HepG2 (cell line): ENCODE measurements at regions not wholly inside any gene's neighbourhood (a gene's known extent, or its start where the extent isn't known, plus 50 kb on each side); places are given as distances from the start of the nearest gene placed in this dataset.

Source experiments
- ATAC-seq: fragments of 200-7000 bp; cut with Tn5 transposase; 3 replicates; pipeline ENCODE4 v1.9.1; 2020; ENCODE audit warnings: mild to moderate bottlenecking, moderate library complexity
- BruUV-seq: library from RNA; stranded (reverse); fragments of 400-500 nt; replicated peaks from 2 replicates; lab custom pipeline; 2021; lab: Mats Ljungman, UMichigan
- CTCF ChIA-PET: fragments of 300-600 bp; formaldehyde crosslinking; extraction: SDS; loops from one replicate; lab custom pipeline; 2021; ENCODE audit warnings: low total read pairs, inconsistent platforms, low intra/inter-chr PET ratio; lab: Yijun Ruan, JAX
- POLR2A ChIA-PET: fragments of 350-600 bp; sonication (Branson Sonifier 250); formaldehyde crosslinking; loops from one replicate; lab custom pipeline; 2020; ENCODE audit warnings: antibody characterized with exemption, inconsistent platforms; lab: Yijun Ruan, JAX
- DNase-seq: peaks from one replicate; pipeline ENCODE4 v3.0.0-alpha.2; 2015; ENCODE audit warnings: low spot score
- FAIRE-seq: peaks from 3 replicates; lab custom pipeline; 2011; peaks lifted over from hg19 to GRCh38; lab: Jason Lieb, UNC
- H2AFZ ChIP-seq: one replicate; pipeline ENCODE4 v1.6.1; 2011; ENCODE audit warnings: low read length, inconsistent platforms
- H3K27ac ChIP-seq: fragments of 300-600 bp; 3 replicates; pipeline ENCODE4 v1.8.0; 2011; ENCODE audit warnings: mixed run types, mild to moderate bottlenecking, mixed read lengths, low read length, inconsistent platforms; ENCODE audit not compliant: insufficient read depth; ENCODE audit errors: extremely low read length
- H3K27me3 ChIP-seq, 2 experiments: fragments of 200-600 bp in 1 of 2; 2 replicates in 1 of 2; 3 replicates in 1 of 2; pipeline versions ENCODE4 v1.6.0 to v1.8.0; 2011; ENCODE audit warnings: low read length in 2 of 2, mild to moderate bottlenecking in 2 of 2, moderate library complexity in 2 of 2, inconsistent platforms in 1 of 2; ENCODE audit not compliant: insufficient read depth in 2 of 2, control insufficient read depth in 1 of 2
- H3K36me3 ChIP-seq, 2 experiments: fragments of 200-600 bp in 1 of 2; replicated peaks in 1 of 2; 2 replicates in 1 of 2; 3 replicates in 1 of 2; pipeline versions ENCODE4 v1.5.1 to v1.8.0; 2011; ENCODE audit warnings: low read length in 2 of 2, inconsistent platforms in 1 of 2; ENCODE audit not compliant: insufficient read depth in 2 of 2, control insufficient read depth in 1 of 2
- H3K4me1 ChIP-seq: 2 replicates; pipeline ENCODE4 v1.5.1; 2012; ENCODE audit warnings: low read length, inconsistent platforms; ENCODE audit not compliant: insufficient read depth
- H3K4me2 ChIP-seq: 2 replicates; pipeline ENCODE4 v1.6.0; 2011; ENCODE audit warnings: low read depth, low read length, inconsistent platforms
- H3K4me3 ChIP-seq, 3 experiments: fragments of 200-600 bp in 1 of 3; sonication (generic), shearing (Covaris generic) in 1 of 3; replicated peaks in 1 of 3; 2 replicates each; pipeline ENCODE4 v1.5.1; 2011 to 2016; ENCODE audit warnings: low read length in 3 of 3, inconsistent platforms in 2 of 3, low read depth in 2 of 3, mild to moderate bottlenecking in 2 of 3, control low read depth in 1 of 3, mixed read lengths in 1 of 3; ENCODE audit not compliant: insufficient read depth in 1 of 3
- H3K79me2 ChIP-seq: one replicate; pipeline ENCODE4 v1.6.1; 2011; ENCODE audit warnings: low read length, inconsistent platforms; ENCODE audit not compliant: insufficient read depth
- H3K9ac ChIP-seq: 2 replicates; pipeline ENCODE4 v1.6.0; 2011; ENCODE audit warnings: mild to moderate bottlenecking, low read depth, low read length, inconsistent platforms; ENCODE audit not compliant: insufficient read depth
- H3K9me3 ChIP-seq: 2 replicates; pipeline ENCODE4 v1.5.1; 2012; ENCODE audit warnings: mild to moderate bottlenecking, low read length
- H4K20me1 ChIP-seq: 2 replicates; pipeline ENCODE4 v1.6.0; 2011; ENCODE audit warnings: inconsistent platforms, mild to moderate bottlenecking, low read length, moderate library complexity; ENCODE audit not compliant: insufficient read depth
- ADNP ChIP-seq: sonication (generic); formaldehyde crosslinking; IDR thresholded peaks from 2 replicates; pipeline ENCODE4 v1.4.0; 2020; ENCODE audit warnings: missing genetic modification reagents
- ATF7 ChIP-seq, 2 experiments: fragments of 450-650 bp in 1 of 2; sonication (generic) in 1 of 2; formaldehyde crosslinking in 1 of 2; IDR thresholded peaks; 2 replicates each; pipeline versions ENCODE4 v1.4.0 to v1.6.1; 2016 to 2020; ENCODE audit warnings: antibody characterized with exemption in 1 of 2, mild to moderate bottlenecking in 1 of 2, missing genetic modification reagents in 1 of 2
- EZH2 ChIP-seq: conservative IDR thresholded peaks from 2 replicates; pipeline ENCODE4 v1.6.1; 2012; ENCODE audit warnings: mild to moderate bottlenecking, low read depth, low read length, moderate library complexity
- GATA4 ChIP-seq: sonication (generic); IDR thresholded peaks from 2 replicates; pipeline ENCODE4 v1.6.1; 2016; ENCODE audit warnings: antibody characterized with exemption, low read depth, borderline replicate concordance
- HNRNPH1 ChIP-seq: fragments of 200-400 bp; formaldehyde crosslinking; optimal IDR thresholded peaks from 2 replicates; pipeline ENCODE3; 2017; ENCODE audit warnings: mild to moderate bottlenecking, low read depth, low read length
- MATR3 ChIP-seq: sonication (generic); formaldehyde crosslinking; IDR thresholded peaks from 2 replicates; pipeline ENCODE4 v1.4.0; 2020; ENCODE audit warnings: missing genetic modification reagents
- POLR2G ChIP-seq: fragments of 200-400 bp; formaldehyde crosslinking; IDR thresholded peaks from 2 replicates; pipeline ENCODE4 v1.6.1; 2018; ENCODE audit warnings: mild to moderate bottlenecking, low read depth, low read length, moderate library complexity
- REPIN1 ChIP-seq: sonication (generic); formaldehyde crosslinking; IDR thresholded peaks from 2 replicates; pipeline ENCODE4 v1.8.0; 2022; ENCODE audit warnings: missing genetic modification reagents, low read depth, mild to moderate bottlenecking, borderline replicate concordance
- ZNF20 ChIP-seq: sonication (generic); formaldehyde crosslinking; IDR thresholded peaks from 2 replicates; pipeline ENCODE4 v1.4.0; 2020; ENCODE audit warnings: mild to moderate bottlenecking, moderate library complexity, missing genetic modification reagents
- ZNF333 ChIP-seq: sonication (generic); formaldehyde crosslinking; IDR thresholded peaks from 2 replicates; pipeline ENCODE4 v1.4.0; 2020; ENCODE audit warnings: mild to moderate bottlenecking, missing genetic modification reagents, borderline replicate concordance
- ZNF335 ChIP-seq: sonication (generic); formaldehyde crosslinking; IDR thresholded peaks from 2 replicates; pipeline ENCODE4 v1.4.0; 2020; ENCODE audit warnings: missing genetic modification reagents
- ZNF737 ChIP-seq: sonication (generic); formaldehyde crosslinking; IDR thresholded peaks from 2 replicates; pipeline ENCODE4 v1.5.0; 2020; ENCODE audit warnings: missing genetic modification reagents, mild to moderate bottlenecking, borderline replicate concordance
- WGBS: methylation state at CpG from one replicate; pipeline ENCODE4 v1.1.6; 2017; ENCODE audit warnings: low lambda C conversion rate; 5-methylcytosine and 5-hydroxymethylcytosine counted together
- in situ Hi-C: cut with HindIII; loops from 2 replicates; pipeline ENCODE4 v1.10.0; 2017; ENCODE audit warnings: low pct_unique_long_range_greater_than_20kb; ENCODE audit not compliant: extremely low pct_ligation_motif_present
- intact Hi-C: fragments of 100-400 bp; cut with micrococcal nuclease; formaldehyde crosslinking; loops from one replicate; pipeline ENCODE4 v1.10.0; 2022; ENCODE audit not compliant: unreplicated experiment
- TF ChIP-seq, protein P1 (sequence below): sonication (generic); formaldehyde crosslinking; IDR thresholded peaks from 2 replicates; pipeline ENCODE4 v1.4.0; 2020; ENCODE audit warnings: missing genetic modification reagents
- TF ChIP-seq, protein P2 (sequence below): sonication (generic); formaldehyde crosslinking; IDR thresholded peaks from 2 replicates; pipeline ENCODE4 v1.5.1; 2020; ENCODE audit warnings: mild to moderate bottlenecking, missing genetic modification reagents, moderate library complexity

DNA sequence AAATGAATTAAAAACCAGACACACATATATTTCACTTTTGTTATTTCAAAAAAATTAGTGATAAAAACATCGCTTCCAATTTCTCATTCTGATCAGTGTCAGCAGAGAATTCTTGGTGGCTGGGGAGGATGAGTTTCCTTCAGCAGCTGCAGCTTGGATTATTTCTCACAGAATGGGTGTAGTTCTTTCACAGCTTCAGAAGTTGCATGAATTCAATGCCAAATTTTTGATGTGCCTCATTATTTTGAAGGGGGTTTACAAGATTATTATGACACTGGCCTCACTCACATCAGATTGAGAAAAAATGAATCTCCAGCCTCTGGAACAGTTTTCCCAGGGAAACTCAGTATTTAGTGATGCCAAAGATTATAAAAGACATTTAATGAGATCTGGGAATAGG is 184.9 kb upstream of the WDFY3 start:
- Histone ChIP-seq H4K20me1 (no peaks in the 10 kb centered on the region), H3K27me3 (no peaks in the 10 kb centered on the region), H3K9me3 (no peaks in the 10 kb centered on the region), H3K79me2 (no peaks in the 10 kb centered on the region), H3K27ac (no peak overlapping the region), H2AFZ (no peak overlapping the region), H3K4me3 (no peak overlapping the region), H3K36me3 (no peaks in the 10 kb centered on the region), H3K4me1 (no peaks in the 10 kb centered on the region), H3K4me2 (no peak overlapping the region), H3K9ac (no peak overlapping the region)
- BruUV-seq, result no TSS peak
- DNase-seq (no peak), FAIRE-seq (no peak), ATAC-seq (no peak)
- in situ Hi-C loops (no loop called here), intact Hi-C loops (no loop called here)
- WGBS, result 8% methylated on average over 1 of the region's 1 CpG
- no peak for TF ChIP-seq MATR3 (CRISPR knock-in tag)
- no peak for TF ChIP-seq EZH2
- no peak for TF ChIP-seq ATF7 (IDR thresholded peaks at IDR 0.05)
- no peak for TF ChIP-seq ATF7 (CRISPR knock-in tag; IDR thresholded peaks at IDR 0.05)
- TF ChIP-seq, protein P1, sequence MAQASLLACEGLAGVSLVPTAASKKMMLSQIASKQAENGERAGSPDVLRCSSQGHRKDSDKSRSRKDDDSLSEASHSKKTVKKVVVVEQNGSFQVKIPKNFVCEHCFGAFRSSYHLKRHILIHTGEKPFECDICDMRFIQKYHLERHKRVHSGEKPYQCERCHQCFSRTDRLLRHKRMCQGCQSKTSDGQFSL (CRISPR knock-in tag), result no peak
- TF ChIP-seq ZNF333 (CRISPR knock-in tag), result no peak
- TF ChIP-seq GATA4, result no peak
- TF ChIP-seq ADNP, result no peak
- ChIA-PET CTCF (no interaction called here), POLR2A (no interaction called here)

DNA sequence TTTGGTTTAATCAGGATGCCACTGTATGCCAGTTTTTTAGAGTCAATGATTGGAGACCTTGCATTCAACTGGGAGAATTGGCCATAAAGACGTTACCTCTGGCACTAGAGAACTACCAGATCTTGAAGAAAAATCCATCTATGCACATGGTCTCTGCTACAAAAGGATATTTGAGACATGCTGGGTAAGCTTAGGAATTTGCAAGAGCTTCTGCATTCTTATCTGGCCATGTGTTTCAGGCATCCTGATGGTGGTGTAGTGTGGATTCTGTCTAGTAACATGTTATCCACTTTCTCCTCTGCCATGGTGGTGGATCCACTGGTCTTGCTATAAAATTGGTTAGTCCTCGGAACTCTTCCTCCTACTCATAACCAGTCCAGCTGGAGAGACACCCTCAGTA is 185.3 kb upstream of the WDFY3 start:
- intact Hi-C loops, result no loop called here
- ChIA-PET CTCF (no interaction called here), POLR2A (no interaction called here)
- Histone ChIP-seq H3K4me3 (no peak overlapping the region), H3K27ac (no peak overlapping the region), H4K20me1 (no peaks in the 10 kb centered on the region), H3K27me3 (no peaks in the 10 kb centered on the region), H2AFZ (no peak overlapping the region), H3K4me2 (no peak overlapping the region), H3K4me1 (no peaks in the 10 kb centered on the region), H3K9ac (no peak overlapping the region), H3K9me3 (no peaks in the 10 kb centered on the region), H3K36me3 (no peaks in the 10 kb centered on the region), H3K79me2 (no peaks in the 10 kb centered on the region)
- no peak for DNase-seq
- in situ Hi-C loops, result no loop called here
- WGBS, result 0% methylated on average over 2 of the region's 2 CpGs
- no peak for FAIRE-seq
- no TSS peak for BruUV-seq
- no peak for ATAC-seq
- TF ChIP-seq HNRNPH1, result no peak
- no peak for TF ChIP-seq POLR2G
- TF ChIP-seq, protein P2, sequence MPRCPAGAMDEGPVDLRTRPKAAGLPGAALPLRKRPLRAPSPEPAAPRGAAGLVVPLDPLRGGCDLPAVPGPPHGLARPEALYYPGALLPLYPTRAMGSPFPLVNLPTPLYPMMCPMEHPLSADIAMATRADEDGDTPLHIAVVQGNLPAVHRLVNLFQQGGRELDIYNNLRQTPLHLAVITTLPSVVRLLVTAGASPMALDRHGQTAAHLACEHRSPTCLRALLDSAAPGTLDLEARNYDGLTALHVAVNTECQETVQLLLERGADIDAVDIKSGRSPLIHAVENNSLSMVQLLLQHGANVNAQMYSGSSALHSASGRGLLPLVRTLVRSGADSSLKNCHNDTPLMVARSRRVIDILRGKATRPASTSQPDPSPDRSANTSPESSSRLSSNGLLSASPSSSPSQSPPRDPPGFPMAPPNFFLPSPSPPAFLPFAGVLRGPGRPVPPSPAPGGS (CRISPR knock-in tag), result no peak
- TF ChIP-seq ZNF20 (CRISPR knock-in tag), result no peak
- TF ChIP-seq REPIN1 (CRISPR knock-in tag), result no peak
- no peak for TF ChIP-seq ZNF737
- TF ChIP-seq ZNF335 (CRISPR knock-in tag), result no peak
